ENCODE measurements at regions not wholly inside any gene's neighbourhood (a gene's known extent, or its start where the extent isn't known, plus 50 kb on each side); places are given as distances from the start of the nearest gene placed in this dataset.

DNA sequence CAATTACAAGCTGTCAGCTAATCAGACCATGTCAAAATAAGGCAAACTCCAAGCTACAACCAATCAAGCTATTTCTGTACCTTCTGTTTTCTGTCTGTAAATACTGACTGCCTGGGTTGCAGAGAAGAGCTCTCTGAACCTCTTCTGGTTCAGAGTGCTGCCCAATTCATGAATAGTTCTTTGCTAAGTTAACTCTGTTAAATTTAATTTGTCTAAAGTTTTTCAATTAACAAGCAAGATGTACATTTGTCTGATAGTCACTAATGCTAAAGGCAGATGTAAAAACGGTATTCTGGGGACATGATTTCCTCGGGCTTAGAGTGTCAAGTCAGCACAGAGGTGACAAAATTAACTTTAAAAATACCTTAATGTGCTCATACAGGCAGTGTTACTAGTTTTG, 408.3 kb upstream of the CLINT1 start:
- WGBS: 93% methylated on average over 2 of the region's 2 CpGs
- ATAC-seq: no peak

DNA sequence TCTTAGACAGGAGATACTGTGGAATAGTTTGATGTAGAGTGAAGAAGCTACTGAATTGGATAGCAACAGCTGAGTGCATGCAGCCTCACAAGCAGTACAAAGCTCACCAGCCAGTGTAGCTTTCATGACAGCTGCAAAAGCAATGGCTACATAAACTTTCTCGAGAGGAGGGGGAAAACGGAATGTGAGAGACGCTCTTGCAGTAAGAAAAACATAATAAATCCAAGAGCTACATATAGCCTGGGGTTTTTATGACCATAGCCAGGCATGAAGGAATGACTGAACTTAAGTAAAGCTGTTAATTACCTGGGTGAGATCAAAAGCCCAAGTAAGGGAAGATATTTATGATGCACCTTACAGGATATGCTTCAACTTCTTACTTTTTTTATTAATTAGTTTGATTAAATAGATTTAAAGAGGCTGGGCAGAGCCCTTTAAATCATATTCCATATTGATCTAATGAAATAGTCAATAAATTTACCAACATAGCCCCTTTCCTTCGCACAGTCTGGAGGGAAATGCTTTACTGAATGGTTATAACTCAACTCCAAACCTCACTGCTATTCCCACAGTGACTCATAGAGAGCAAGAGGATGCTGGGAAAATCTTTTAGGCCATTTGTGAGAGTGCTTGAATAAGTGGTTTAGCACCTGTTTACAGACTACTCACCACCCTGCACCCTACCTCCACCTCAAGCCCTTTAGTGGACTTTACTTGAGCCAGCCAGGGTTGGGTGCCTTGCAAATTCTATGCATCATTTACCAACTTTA, 407.2 kb upstream of the CLINT1 start:
- Histone ChIP-seq H3K9me3 (ENCODE audit: control insufficient read depth, low read length) (no peaks in the 10 kb centered on the region), H3K27ac (ENCODE audit: low read length) (no peak overlapping the region), H3K4me3 (ENCODE audit: low read length) (no peak overlapping the region), H3K4me1 (ENCODE audit: control insufficient read depth, insufficient read depth, low read length) (no peaks in the 10 kb centered on the region), H3K27me3 (ENCODE audit: control insufficient read depth, insufficient read depth) (no peaks in the 10 kb centered on the region)
- intact Hi-C loops (cut with DNase I): no loop called here
- WGBS: 87% methylated on average over 4 of the region's 4 CpGs
- no peak for ATAC-seq
- DNase-seq: no peak

More for the DNA sequence above, 408.3 kb upstream of the CLINT1 start:
- H3K27ac ChIP-seq (ENCODE audit: low read length): no peak overlapping the region
- intact Hi-C loops (cut with DNase I): no loop called here
- no peaks in the 10 kb centered on the region for H3K27me3 ChIP-seq (ENCODE audit: control insufficient read depth, insufficient read depth)
- no peaks in the 10 kb centered on the region for H3K9me3 ChIP-seq (ENCODE audit: control insufficient read depth, low read length)
- H3K4me1 ChIP-seq (ENCODE audit: control insufficient read depth, insufficient read depth, low read length): no peaks in the 10 kb centered on the region
- no peak overlapping the region for H3K4me3 ChIP-seq (ENCODE audit: low read length)
- DNase-seq: no peak

- Histone ChIP-seq H3K27ac (ENCODE audit: low read length) (no peak overlapping the region), H3K9me3 (ENCODE audit: control insufficient read depth, low read length) (no peaks in the 10 kb centered on the region), H3K27me3 (ENCODE audit: control insufficient read depth, insufficient read depth) (no peaks in the 10 kb centered on the region), H3K4me3 (ENCODE audit: low read length) (no peak overlapping the region), H3K4me1 (ENCODE audit: control insufficient read depth, insufficient read depth, low read length) (no peaks in the 10 kb centered on the region)
- no peak for DNase-seq
- no peak for ATAC-seq
- intact Hi-C loops (cut with DNase I): no loop called here
These were observed 406.4 kb upstream of the CLINT1 start for GRCh38 chr5:158265346-158265745.

DNA sequence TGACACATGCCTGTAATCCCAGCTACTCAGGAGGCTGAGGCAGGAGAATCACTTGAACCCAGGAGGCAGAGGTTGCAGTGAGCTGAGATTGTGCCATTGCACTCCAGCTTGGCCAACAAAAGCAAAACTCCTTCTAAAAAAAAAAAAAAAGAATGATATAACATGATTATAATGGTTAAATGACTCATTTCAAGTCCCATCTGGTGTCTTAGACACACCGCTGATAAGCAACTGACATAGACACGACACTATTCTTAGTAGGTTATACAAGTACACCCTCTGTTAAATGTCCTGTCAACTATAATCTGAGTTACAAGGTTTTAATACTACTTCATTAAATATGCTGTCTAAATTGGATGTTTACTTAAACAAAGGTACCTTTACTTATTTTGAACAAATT, 405.3 kb upstream of the CLINT1 start:
- no peak for DNase-seq
- WGBS: 53% methylated on average over 2 of the region's 2 CpGs
- H3K4me3 ChIP-seq (ENCODE audit: low read length): no peak overlapping the region
- no peak overlapping the region for H3K27ac ChIP-seq (ENCODE audit: low read length)
- ATAC-seq: no peak
- no peaks in the 10 kb centered on the region for H3K27me3 ChIP-seq (ENCODE audit: control insufficient read depth, insufficient read depth)
- intact Hi-C loops (cut with DNase I): no loop called here
- H3K9me3 ChIP-seq (ENCODE audit: control insufficient read depth, low read length): no peaks in the 10 kb centered on the region
- no peaks in the 10 kb centered on the region for H3K4me1 ChIP-seq (ENCODE audit: control insufficient read depth, insufficient read depth, low read length)

- H3K27me3 ChIP-seq (ENCODE audit: control insufficient read depth, insufficient read depth): no peaks in the 10 kb centered on the region
- WGBS: 81% methylated on average over 3 of the region's 3 CpGs
- no peak overlapping the region for H3K27ac ChIP-seq (ENCODE audit: low read length)
- no peaks in the 10 kb centered on the region for H3K9me3 ChIP-seq (ENCODE audit: control insufficient read depth, low read length)
- DNase-seq (no peak), ATAC-seq (no peak)
- H3K4me1 ChIP-seq (ENCODE audit: control insufficient read depth, insufficient read depth, low read length): no peaks in the 10 kb centered on the region
- intact Hi-C loops (cut with DNase I): no loop called here
- H3K4me3 ChIP-seq (ENCODE audit: low read length): no peak overlapping the region
These were observed 402.9 kb upstream of the CLINT1 start for GRCh38 chr5:158261674-158262367.

DNA sequence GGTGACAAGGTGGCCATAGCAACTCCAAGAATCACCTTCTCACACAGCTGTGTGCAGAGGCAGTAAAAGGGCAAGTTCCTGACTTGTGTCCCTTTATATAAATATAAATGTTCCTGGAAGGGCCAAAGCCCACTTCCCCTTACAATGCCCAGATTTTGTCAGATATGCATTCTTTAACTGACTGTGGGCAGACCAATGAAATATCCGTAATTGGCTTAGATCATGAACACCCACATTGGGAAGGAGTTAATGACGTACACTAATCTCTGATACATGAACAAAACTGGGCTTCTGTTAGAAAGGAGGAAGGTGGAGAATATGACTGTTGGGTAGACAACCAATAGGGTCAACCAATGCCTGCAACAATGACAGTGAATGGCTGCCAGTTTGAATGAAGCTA, 397.2 kb upstream of the CLINT1 start:
- no peak overlapping the region for H3K4me3 ChIP-seq (ENCODE audit: low read length)
- ATAC-seq: no peak
- no peaks in the 10 kb centered on the region for H3K9me3 ChIP-seq (ENCODE audit: control insufficient read depth, low read length)
- 94% methylated on average over 2 of the region's 2 CpGs for WGBS
- H3K27ac ChIP-seq (ENCODE audit: low read length): no peak overlapping the region
- H3K4me1 ChIP-seq (ENCODE audit: control insufficient read depth, insufficient read depth, low read length): no peaks in the 10 kb centered on the region
- DNase-seq: no peak
- no peaks in the 10 kb centered on the region for H3K27me3 ChIP-seq (ENCODE audit: control insufficient read depth, insufficient read depth)
- intact Hi-C loops (cut with DNase I): no loop called here

GRCh38 chr5:158255609-158256008, 396.7 kb upstream of the CLINT1 start:
- Histone ChIP-seq H3K4me3 (ENCODE audit: low read length) (no peak overlapping the region), H3K9me3 (ENCODE audit: control insufficient read depth, low read length) (no peaks in the 10 kb centered on the region), H3K27me3 (ENCODE audit: control insufficient read depth, insufficient read depth) (no peaks in the 10 kb centered on the region), H3K27ac (ENCODE audit: low read length) (no peak overlapping the region), H3K4me1 (ENCODE audit: control insufficient read depth, insufficient read depth, low read length) (no peaks in the 10 kb centered on the region)
- intact Hi-C loops (cut with DNase I): no loop called here
- 97% methylated on average over 1 of the region's 1 CpG for WGBS
- no peak for DNase-seq
- no peak for ATAC-seq

DNA sequence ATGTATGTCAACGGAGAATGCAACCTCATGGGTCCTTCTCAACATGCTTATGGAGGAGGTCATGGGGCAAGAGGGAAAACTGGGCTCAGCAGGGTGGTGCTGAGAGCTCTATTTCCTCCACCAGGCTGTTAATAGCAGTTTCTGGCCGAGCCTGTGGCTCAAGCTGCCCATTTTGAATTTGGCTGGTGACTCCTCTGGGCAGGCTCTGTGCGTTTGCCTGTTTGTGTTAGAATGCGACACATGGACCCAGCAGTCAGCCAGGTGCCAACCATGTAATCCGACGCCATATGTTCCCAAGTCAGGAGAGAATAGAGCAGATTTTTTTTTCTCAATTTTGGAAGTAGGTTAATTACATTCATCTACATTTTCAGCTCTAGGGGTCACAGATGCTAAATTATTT, 387.7 kb upstream of the CLINT1 start:
- WGBS: 68% methylated on average over 6 of the region's 6 CpGs
- H3K27me3 ChIP-seq (ENCODE audit: control insufficient read depth, insufficient read depth): no peaks in the 10 kb centered on the region
- H3K9me3 ChIP-seq (ENCODE audit: control insufficient read depth, low read length): no peaks in the 10 kb centered on the region
- peaks cover 1% of the 10 kb centered on the region for H3K4me1 ChIP-seq (ENCODE audit: control insufficient read depth, insufficient read depth, low read length)
- DNase-seq (peak in 1 of 3 donors; percentile 47), ATAC-seq (no peak)
- no peak overlapping the region for H3K27ac ChIP-seq (ENCODE audit: low read length)
- no peak overlapping the region for H3K4me3 ChIP-seq (ENCODE audit: low read length)
- intact Hi-C loops (cut with DNase I): no loop called here

DNA sequence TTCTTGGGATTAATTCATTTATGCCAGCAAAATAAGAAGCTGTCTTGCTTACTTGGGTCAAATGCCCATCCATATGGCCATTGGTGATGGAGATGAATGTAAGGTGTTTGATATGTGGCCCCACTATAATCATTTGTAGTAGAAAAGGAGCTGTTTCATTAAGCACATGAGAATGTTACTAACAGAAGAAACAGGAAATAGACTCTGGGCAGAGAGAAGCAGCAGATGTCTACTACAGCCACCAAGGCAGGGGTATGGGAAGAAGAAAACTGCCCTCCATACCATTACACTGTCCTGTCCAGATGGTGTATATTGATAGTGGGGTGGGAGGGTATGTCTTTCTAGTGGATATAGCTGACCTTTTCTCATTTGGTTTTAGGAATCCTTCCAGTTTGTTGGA, 386.6 kb upstream of the CLINT1 start:
- H3K27me3 ChIP-seq (ENCODE audit: control insufficient read depth, insufficient read depth): no peaks in the 10 kb centered on the region
- no peaks in the 10 kb centered on the region for H3K9me3 ChIP-seq (ENCODE audit: control insufficient read depth, low read length)
- intact Hi-C loops (cut with DNase I): no loop called here

DNA sequence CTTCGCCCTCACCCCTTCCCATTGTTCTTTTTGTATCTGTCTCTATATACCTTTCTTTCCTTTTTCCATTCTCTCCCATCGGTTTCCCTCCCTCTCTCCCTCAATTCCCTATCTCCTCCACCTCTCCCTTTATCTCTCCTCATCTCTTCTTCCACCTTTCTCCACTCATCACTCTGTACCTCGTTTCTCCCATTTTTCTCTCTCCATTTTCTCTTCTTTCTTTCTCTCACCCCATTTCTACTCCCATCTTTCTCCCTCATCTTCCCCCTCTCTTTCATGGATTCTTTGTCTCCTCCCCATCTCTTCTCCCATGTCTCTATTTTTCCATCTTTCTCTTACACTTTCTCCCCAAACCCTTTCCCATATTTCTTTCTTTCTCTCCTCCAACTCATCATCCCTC, 385.9 kb upstream of the CLINT1 start:
- H3K27me3 ChIP-seq (ENCODE audit: control insufficient read depth, insufficient read depth): no peaks in the 10 kb centered on the region
- H3K4me3 ChIP-seq (ENCODE audit: low read length): no peak overlapping the region
- 85% methylated on average over 3 of the region's 3 CpGs for WGBS
- ATAC-seq (no peak), DNase-seq (no peak)
- H3K27ac ChIP-seq (ENCODE audit: low read length): no peak overlapping the region
- intact Hi-C loops (cut with DNase I): no loop called here
- no peaks in the 10 kb centered on the region for H3K9me3 ChIP-seq (ENCODE audit: control insufficient read depth, low read length)
- H3K4me1 ChIP-seq (ENCODE audit: control insufficient read depth, insufficient read depth, low read length): peaks cover 1% of the 10 kb centered on the region

More for the DNA sequence above, 386.6 kb upstream of the CLINT1 start:
- no peak overlapping the region for H3K4me3 ChIP-seq (ENCODE audit: low read length)
- DNase-seq (no peak), ATAC-seq (no peak)
- peaks cover 1% of the 10 kb centered on the region for H3K4me1 ChIP-seq (ENCODE audit: control insufficient read depth, insufficient read depth, low read length)
- no peak overlapping the region for H3K27ac ChIP-seq (ENCODE audit: low read length)

DNA sequence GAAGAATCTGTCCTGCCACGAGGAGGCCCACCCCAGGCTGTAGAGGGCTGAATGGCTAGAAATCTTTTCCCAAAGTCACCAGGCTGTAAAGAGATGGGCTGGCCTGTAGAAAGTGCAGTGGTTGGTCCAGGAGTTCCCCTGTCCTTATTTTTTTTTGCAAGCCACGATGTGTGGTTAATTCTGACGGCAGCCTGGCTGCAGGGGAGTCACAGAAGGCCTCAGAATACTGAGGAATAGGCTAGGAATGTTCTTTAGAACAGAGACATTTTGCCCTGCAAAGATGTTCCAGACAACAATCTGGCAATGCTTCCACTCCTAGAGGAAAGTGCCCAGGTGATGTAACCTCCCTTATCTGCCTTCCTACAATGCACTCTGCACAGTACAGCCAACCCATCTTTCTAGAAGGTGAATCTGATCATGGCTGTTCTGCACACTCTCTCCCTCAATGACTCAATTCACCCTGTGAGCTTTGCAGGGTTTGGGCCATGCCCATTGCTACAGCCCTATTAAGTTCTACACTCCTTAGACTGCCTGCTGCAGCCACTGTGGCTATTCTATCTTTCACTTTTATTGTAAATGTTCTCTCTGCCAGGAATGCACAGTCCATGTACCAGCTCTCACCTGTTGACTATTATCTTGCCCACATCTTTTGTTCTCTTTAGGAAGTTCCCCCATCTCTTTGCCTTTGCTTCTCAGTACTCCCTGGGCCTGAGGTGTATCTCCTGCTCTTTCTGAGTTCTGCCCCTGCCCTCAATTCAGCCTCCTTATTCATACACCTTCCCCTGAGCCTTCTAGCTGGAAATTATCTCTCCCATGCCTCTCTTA, 377.8 kb upstream of the CLINT1 start:
- ATAC-seq: peak in 1 of 2 donors; percentile 26

More for the DNA sequence above, 377.8 kb upstream of the CLINT1 start:
- H3K9me3 ChIP-seq (ENCODE audit: control insufficient read depth, low read length): no peaks in the 10 kb centered on the region
- WGBS: 76% methylated on average over 3 of the region's 3 CpGs
- DNase-seq: no peak
- H3K4me3 ChIP-seq (ENCODE audit: low read length): no peak overlapping the region
- intact Hi-C loops (cut with DNase I): no loop called here
- no peaks in the 10 kb centered on the region for H3K27me3 ChIP-seq (ENCODE audit: control insufficient read depth, insufficient read depth)
- no peak overlapping the region for H3K27ac ChIP-seq (ENCODE audit: low read length)
- no peaks in the 10 kb centered on the region for H3K4me1 ChIP-seq (ENCODE audit: control insufficient read depth, insufficient read depth, low read length)
